H1 (cell line): ENCODE measurements at regions not wholly inside any gene's neighbourhood (a gene's known extent, or its start where the extent isn't known, plus 50 kb on each side); places are given as distances from the start of the nearest gene placed in this dataset.

ENCODE experiments used
- CTCF ChIA-PET: fragments of 300-600 bp; sonication (Branson Sonifier 250); formaldehyde crosslinking; loops from one replicate; lab custom pipeline; 2021; ENCODE audit not compliant: partially characterized antibody; lab: Charles Lee
- POLR2A ChIA-PET: fragments of 300-600 bp; sonication (Branson Sonifier 250); formaldehyde crosslinking; loops from one replicate; lab custom pipeline; 2021; ENCODE audit warnings: inconsistent platforms; ENCODE audit not compliant: partially characterized antibody; lab: Charles Lee
- DNase-seq, 2 experiments: peaks; one replicate each; pipeline versions ENCODE4 v3.0.0 to v3.0.0-alpha.2; 2010 to 2022; ENCODE audit warnings: low spot score in 2 of 2, low read depth in 1 of 2, mixed read lengths in 1 of 2
- FAIRE-seq: peaks from 2 replicates; lab custom pipeline; 2011; peaks lifted over from hg19 to GRCh38; lab: Jason Lieb, UNC
- H2AFZ ChIP-seq: 2 replicates; pipeline ENCODE4 v1.8.1; 2012; ENCODE audit warnings: low read length, inconsistent platforms
- H2AK5ac ChIP-seq: 2 replicates; pipeline ENCODE4 v1.6.1; 2013; ENCODE audit warnings: low read depth, low read length
- H2BK120ac ChIP-seq: replicated peaks from 2 replicates; pipeline ENCODE3; 2013; ENCODE audit warnings: low read depth, low read length, inconsistent platforms
- H2BK12ac ChIP-seq: 2 replicates; pipeline ENCODE4 v1.6.1; 2013; ENCODE audit warnings: low read depth, low read length
- H2BK15ac ChIP-seq: 2 replicates; pipeline ENCODE4 v1.6.1; 2013; ENCODE audit warnings: low read length
- H2BK20ac ChIP-seq: 2 replicates; pipeline ENCODE4 v1.6.1; 2013; ENCODE audit warnings: low read length
- H2BK5ac ChIP-seq: 2 replicates; pipeline ENCODE4 v1.6.1; 2013; ENCODE audit warnings: low read depth, low read length
- H3K14ac ChIP-seq: 2 replicates; pipeline ENCODE4 v1.6.1; 2013; ENCODE audit warnings: inconsistent platforms; ENCODE audit not compliant: insufficient read length
- H3K18ac ChIP-seq: 2 replicates; pipeline ENCODE4 v1.6.1; 2013; ENCODE audit warnings: low read length; ENCODE audit errors: extremely low read depth
- H3K23ac ChIP-seq: 2 replicates; pipeline ENCODE4 v1.6.1; 2013; ENCODE audit warnings: inconsistent platforms; ENCODE audit not compliant: insufficient read length
- H3K23me2 ChIP-seq: 2 replicates; pipeline ENCODE4 v1.6.1; 2013; ENCODE audit warnings: low read depth, low read length
- H3K27ac ChIP-seq: 2 replicates; pipeline ENCODE4 v1.6.1; 2011; ENCODE audit warnings: low read depth, low read length, inconsistent platforms
- H3K27me3 ChIP-seq, 4 experiments: replicated peaks in 1 of 4; 1 replicate in 1 of 4; 2 replicates in 3 of 4; pipeline versions ENCODE4 v1.6.1 to v1.8.1; 2011 to 2013; ENCODE audit warnings: low read length in 3 of 4, mild to moderate bottlenecking in 3 of 4, inconsistent platforms in 2 of 4, mixed read lengths in 2 of 4, moderate library complexity in 1 of 4; ENCODE audit not compliant: control insufficient read depth in 3 of 4, insufficient read depth in 3 of 4; ENCODE audit errors: extremely low read depth in 1 of 4
- H3K36me3 ChIP-seq, 4 experiments: 2 replicates each; pipeline versions ENCODE4 v1.6.1 to v1.8.1; 2011 to 2013; ENCODE audit warnings: mild to moderate bottlenecking in 4 of 4, low read length in 3 of 4, moderate library complexity in 2 of 4, control low read depth in 1 of 4, inconsistent platforms in 1 of 4; ENCODE audit not compliant: insufficient read depth in 4 of 4, control insufficient read depth in 2 of 4
- H3K4ac ChIP-seq: replicated peaks from 2 replicates; pipeline ENCODE3; 2013; ENCODE audit warnings: low read length, low read depth, mixed read lengths, inconsistent platforms; ENCODE audit not compliant: insufficient read length
- H3K4me1 ChIP-seq, 4 experiments: replicated peaks in 1 of 4; 1 replicate in 1 of 4; 2 replicates in 3 of 4; pipeline versions ENCODE4 v1.6.1 to v1.8.1; 2011 to 2013; ENCODE audit warnings: low read length in 3 of 4, inconsistent platforms in 2 of 4, mixed read lengths in 1 of 4; ENCODE audit not compliant: insufficient read depth in 4 of 4, control insufficient read depth in 3 of 4
- H3K4me2 ChIP-seq, 2 experiments: 2 replicates each; pipeline versions ENCODE4 v1.6.1 to v1.8.1; 2011 to 2013; ENCODE audit warnings: low read depth in 2 of 2, low read length in 2 of 2, control low read depth in 1 of 2, inconsistent platforms in 1 of 2, mild to moderate bottlenecking in 1 of 2; ENCODE audit not compliant: insufficient read depth in 1 of 2
- H3K4me3 ChIP-seq, 4 experiments: fragments of 200-600, 300-600 bp in 1 of 4; sonication (generic), shearing (Covaris generic), sonication (Bioruptor Twin) in 1 of 4; 2 replicates each; pipeline versions ENCODE4 v1.5.1 to v1.8.1; 2011 to 2016; ENCODE audit warnings: low read length in 4 of 4, low read depth in 3 of 4, control low read depth in 2 of 4, inconsistent platforms in 2 of 4, mild to moderate bottlenecking in 2 of 4, mixed read lengths in 1 of 4, moderate library complexity in 1 of 4; ENCODE audit not compliant: insufficient read depth in 2 of 4; ENCODE audit errors: extremely low read depth in 1 of 4
- H3K56ac ChIP-seq: replicated peaks from 2 replicates; pipeline ENCODE3; 2013; ENCODE audit warnings: low read depth, mild to moderate bottlenecking, mixed read lengths, low read length, inconsistent platforms; ENCODE audit not compliant: insufficient read length
- H3K79me1 ChIP-seq: 2 replicates; pipeline ENCODE4 v1.6.1; 2013; ENCODE audit warnings: low read depth, low read length, control low read depth
- H3K79me2 ChIP-seq, 2 experiments: 2 replicates each; pipeline versions ENCODE4 v1.6.1 to v1.8.1; 2012 to 2013; ENCODE audit warnings: low read length in 2 of 2, mild to moderate bottlenecking in 2 of 2, inconsistent platforms in 1 of 2; ENCODE audit not compliant: insufficient read depth in 2 of 2, control insufficient read depth in 1 of 2
- H3K9ac ChIP-seq, 4 experiments: replicated peaks in 1 of 4; 1 replicate in 1 of 4; 2 replicates in 3 of 4; pipeline versions ENCODE4 v1.6.1 to v1.8.1; 2011 to 2013; ENCODE audit warnings: low read depth in 3 of 4, low read length in 3 of 4, control low read depth in 2 of 4, mild to moderate bottlenecking in 2 of 4, moderate library complexity in 2 of 4, inconsistent platforms in 1 of 4; ENCODE audit errors: extremely low read depth in 1 of 4
- H3K9me3 ChIP-seq, 2 experiments: 2 replicates each; pipeline versions ENCODE4 v1.6.1 to v1.8.1; 2012 to 2013; ENCODE audit warnings: mild to moderate bottlenecking in 2 of 2, moderate library complexity in 2 of 2, control low read depth in 1 of 2, inconsistent platforms in 1 of 2, low read depth in 1 of 2, low read length in 1 of 2, mixed read lengths in 1 of 2; ENCODE audit not compliant: insufficient read depth in 2 of 2
- H4K20me1 ChIP-seq, 2 experiments: replicated peaks in 1 of 2; 2 replicates each; pipeline versions ENCODE3 to v1.8.1; 2011 to 2013; ENCODE audit warnings: inconsistent platforms in 2 of 2, low read length in 2 of 2, mild to moderate bottlenecking in 1 of 2; ENCODE audit not compliant: insufficient read depth in 2 of 2, control insufficient read depth in 1 of 2
- H4K5ac ChIP-seq: 2 replicates; pipeline ENCODE4 v1.6.1; 2013; ENCODE audit warnings: low read length, low read depth, mixed read lengths, inconsistent platforms; ENCODE audit not compliant: insufficient read length
- H4K8ac ChIP-seq: 2 replicates; pipeline ENCODE4 v1.8.0; 2013; ENCODE audit warnings: mild to moderate bottlenecking, moderate library complexity, low read length, inconsistent platforms; ENCODE audit not compliant: insufficient read depth; ENCODE audit errors: extremely low read depth
- H4K91ac ChIP-seq: replicated peaks from 2 replicates; pipeline ENCODE3; 2013; ENCODE audit warnings: low read length, mixed read lengths, inconsistent platforms; ENCODE audit not compliant: insufficient read length
- ATF3 ChIP-seq: IDR thresholded peaks from 2 replicates; pipeline ENCODE4 v1.6.1; 2011; ENCODE audit warnings: low read depth, mild to moderate bottlenecking, low read length; ENCODE audit not compliant: insufficient read depth
- CTBP2 ChIP-seq: IDR thresholded peaks from 2 replicates; pipeline ENCODE4 v1.7.0; 2011; ENCODE audit warnings: borderline replicate concordance, mild to moderate bottlenecking, moderate library complexity, mixed read lengths, low read length; ENCODE audit not compliant: insufficient read depth, insufficient read length
- EGR1 ChIP-seq: IDR thresholded peaks from 2 replicates; pipeline ENCODE4 v1.6.1; 2011; ENCODE audit warnings: low read depth, low read length, borderline replicate concordance
- JUND ChIP-seq: IDR thresholded peaks from 2 replicates; pipeline ENCODE4 v1.6.1; 2011; ENCODE audit warnings: mild to moderate bottlenecking, improper control_type of control experiment, low read length
- RFX5 ChIP-seq: IDR thresholded peaks from 2 replicates; pipeline ENCODE4 v1.6.1; 2011; ENCODE audit warnings: low read depth, low read length, improper control_type of control experiment, borderline replicate concordance
- RNF2 ChIP-seq: fragments of 200-900, 300-1000 bp; sonication (generic); IDR thresholded peaks from 2 replicates; pipeline ENCODE4 v1.7.1; 2016; ENCODE audit warnings: borderline replicate concordance, low read depth, mild to moderate bottlenecking, antibody characterized with exemption, low read length; ENCODE audit not compliant: poor library complexity, severe bottlenecking; ENCODE audit errors: missing control alignments
- RXRA ChIP-seq: IDR thresholded peaks from 2 replicates; pipeline ENCODE4 v1.6.1; 2011; ENCODE audit warnings: low read depth, mild to moderate bottlenecking, low read length, moderate library complexity; ENCODE audit not compliant: insufficient read depth
- WGBS, 2 experiments: shearing (Covaris generic) in 1 of 2; methylation state at CpG; one replicate each; pipeline versions ENCODE4 v1.1.6 to v1.1.7; 2013 to 2015; ENCODE audit warnings: low lambda C conversion rate in 2 of 2, mixed read lengths in 2 of 2, inconsistent platforms in 1 of 2, low coverage in 1 of 2, missing lambda C conversion rate in 1 of 2; ENCODE audit not compliant: insufficient replicate concordance in 2 of 2, insufficient coverage in 1 of 2, insufficient read length in 1 of 2; ENCODE audit errors: extremely low coverage in 1 of 2, missing lambda C conversion rate in 1 of 2; 5-methylcytosine and 5-hydroxymethylcytosine counted together

DNA sequence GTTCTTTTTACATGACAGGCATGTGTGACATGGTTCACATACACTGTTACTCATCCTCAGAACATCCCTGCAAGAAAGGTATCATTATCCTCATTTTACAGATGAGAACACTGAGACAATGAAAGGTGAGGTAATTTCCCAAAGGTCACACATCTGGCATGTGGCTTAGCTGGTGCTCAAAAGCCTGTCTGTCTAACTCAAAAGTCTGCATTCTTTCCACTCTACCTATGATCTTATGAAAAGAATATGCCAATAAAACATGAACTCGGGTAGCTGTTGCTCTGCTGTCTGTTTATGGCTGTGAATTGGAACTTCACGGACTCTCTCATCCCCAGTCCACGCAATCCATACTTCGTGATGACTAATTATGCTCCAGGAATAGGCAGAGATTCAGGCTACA is 79.0 kb upstream of the ODAD2 start:
- H3K9me3 ChIP-seq: peaks cover 3 to 8% of the 10 kb centered on the region in 2 experiments; a peak in 2 of 4 replicates

More for the DNA sequence above, 79.0 kb upstream of the ODAD2 start:
- no peak overlapping the region for H3K9ac ChIP-seq
- H3K27ac ChIP-seq: no peak overlapping the region
- H3K56ac ChIP-seq: no peak overlapping the region
- no peaks in the 10 kb centered on the region for H3K4me1 ChIP-seq
- DNase-seq (no peak), FAIRE-seq (no peak)
- no peak overlapping the region for H3K4ac ChIP-seq
- WGBS, 2 experiments: 91% methylated on average over 4 of the region's 4 CpGs; no CpG with 5 or more reads in 1 of the 2 experiments
- no peak overlapping the region for H3K23ac ChIP-seq
- H4K8ac ChIP-seq: no peak overlapping the region
- no peaks in the 10 kb centered on the region; a peak in 1 of 8 replicates for H3K36me3 ChIP-seq
- H3K4me2 ChIP-seq: no peak overlapping the region
- H3K18ac ChIP-seq: no peak overlapping the region
- H3K79me1 ChIP-seq: no peaks in the 10 kb centered on the region
- no peak overlapping the region for H2BK5ac ChIP-seq
- no peak overlapping the region for H2BK120ac ChIP-seq
- no peak overlapping the region for H4K91ac ChIP-seq
- no peaks in the 10 kb centered on the region for H3K79me2 ChIP-seq
- no peak overlapping the region for H2AFZ ChIP-seq
- no peak for TF ChIP-seq RXRA
- TF ChIP-seq EGR1: no peak
- TF ChIP-seq CTBP2: no peak
- TF ChIP-seq ATF3: no peak
- no peak for TF ChIP-seq RNF2
- TF ChIP-seq JUND: no peak
- TF ChIP-seq RFX5: no peak
- no peaks in the 10 kb centered on the region for H3K27me3 ChIP-seq
- H3K23me2 ChIP-seq: no peaks in the 10 kb centered on the region
- H2BK12ac ChIP-seq: no peak overlapping the region
- H4K5ac ChIP-seq: no peak overlapping the region
- no peaks in the 10 kb centered on the region for H4K20me1 ChIP-seq
- CTCF ChIA-PET: interaction anchor here (1.2 to 1.4 kb wide), 2 partner anchors 8 to 11 kb away, joined by 3 to 4 read pairs; no protein-coding TSS in a partner anchor
- H2BK20ac ChIP-seq: no peak overlapping the region
- POLR2A ChIA-PET: no interaction called here
- H2AK5ac ChIP-seq: no peak overlapping the region
- no peak overlapping the region for H3K4me3 ChIP-seq
- H2BK15ac ChIP-seq: no peak overlapping the region
- no peak overlapping the region for H3K14ac ChIP-seq
